Epithelial cell of proximal tubule (primary cell): ENCODE measurements at regions not wholly inside any gene's neighbourhood (a gene's known extent, or its start where the extent isn't known, plus 50 kb on each side); places are given as distances from the start of the nearest gene placed in this dataset.

ENCODE experiments used
- DNase-seq: peaks from one replicate; pipeline ENCODE4 v3.0.0-alpha.2; 2011; ENCODE audit warnings: low read depth
- H3K4me3 ChIP-seq: 2 replicates; pipeline ENCODE4 v1.5.1; 2011; ENCODE audit warnings: low read depth, mild to moderate bottlenecking, low read length
- TF ChIP-seq, protein P1 (sequence below): conservative IDR thresholded peaks from 2 replicates; pipeline ENCODE4 v1.5.1; 2012; ENCODE audit warnings: low read depth, mild to moderate bottlenecking, low read length

DNA sequence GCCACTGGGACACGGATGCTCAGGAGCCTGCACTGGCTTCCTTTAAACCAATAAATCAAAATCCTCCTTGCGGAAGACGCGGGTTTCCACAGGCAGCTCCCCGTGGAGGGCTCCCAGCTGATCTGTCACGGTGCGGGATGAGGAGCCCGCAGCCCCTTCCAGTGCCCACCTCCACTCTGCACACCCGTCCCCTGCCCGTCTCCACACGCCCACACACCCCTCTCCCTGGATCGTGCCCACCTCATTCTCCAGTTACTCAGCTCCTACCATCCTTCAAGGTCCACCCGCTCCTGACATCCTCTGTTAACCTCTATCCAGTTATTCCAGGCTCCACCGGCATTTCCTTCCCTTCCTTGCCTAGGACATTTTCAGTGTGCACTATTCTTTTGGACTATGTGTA lies 895.9 kb downstream of the TRIML1 start:
- TF ChIP-seq, protein P1, sequence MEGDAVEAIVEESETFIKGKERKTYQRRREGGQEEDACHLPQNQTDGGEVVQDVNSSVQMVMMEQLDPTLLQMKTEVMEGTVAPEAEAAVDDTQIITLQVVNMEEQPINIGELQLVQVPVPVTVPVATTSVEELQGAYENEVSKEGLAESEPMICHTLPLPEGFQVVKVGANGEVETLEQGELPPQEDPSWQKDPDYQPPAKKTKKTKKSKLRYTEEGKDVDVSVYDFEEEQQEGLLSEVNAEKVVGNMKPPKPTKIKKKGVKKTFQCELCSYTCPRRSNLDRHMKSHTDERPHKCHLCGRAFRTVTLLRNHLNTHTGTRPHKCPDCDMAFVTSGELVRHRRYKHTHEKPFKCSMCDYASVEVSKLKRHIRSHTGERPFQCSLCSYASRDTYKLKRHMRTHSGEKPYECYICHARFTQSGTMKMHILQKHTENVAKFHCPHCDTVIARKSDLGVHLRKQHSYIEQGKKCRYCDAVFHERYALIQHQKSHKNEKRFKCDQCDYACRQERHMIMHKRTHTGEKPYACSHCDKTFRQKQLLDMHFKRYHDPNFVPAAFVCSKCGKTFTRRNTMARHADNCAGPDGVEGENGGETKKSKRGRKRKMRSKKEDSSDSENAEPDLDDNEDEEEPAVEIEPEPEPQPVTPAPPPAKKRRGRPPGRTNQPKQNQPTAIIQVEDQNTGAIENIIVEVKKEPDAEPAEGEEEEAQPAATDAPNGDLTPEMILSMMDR, result no peak
- no peak overlapping the region for H3K4me3 ChIP-seq
- no peak for DNase-seq

DNA sequence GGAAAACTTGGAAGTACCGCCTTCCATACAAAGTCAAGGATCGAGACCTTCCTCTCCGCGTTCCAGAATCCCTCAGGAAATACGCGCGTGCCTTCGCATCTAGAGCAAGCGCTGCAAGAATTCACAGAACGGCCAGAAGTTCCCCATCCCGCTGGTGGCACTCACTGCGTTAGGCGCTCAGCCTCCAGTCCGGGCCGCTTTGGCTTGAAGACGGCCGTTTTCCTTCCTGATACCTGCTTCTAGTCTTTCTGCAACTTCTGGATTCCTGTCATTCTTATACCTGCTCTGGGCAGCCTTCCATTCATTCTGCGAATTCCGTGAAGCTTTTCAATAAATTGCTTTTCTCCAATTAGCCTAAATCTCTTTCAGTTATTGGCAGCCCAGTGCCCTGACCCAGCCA lies 896.4 kb downstream of the TRIML1 start:
- TF ChIP-seq, protein P1, result no peak
- DNase-seq, result no peak

DNA sequence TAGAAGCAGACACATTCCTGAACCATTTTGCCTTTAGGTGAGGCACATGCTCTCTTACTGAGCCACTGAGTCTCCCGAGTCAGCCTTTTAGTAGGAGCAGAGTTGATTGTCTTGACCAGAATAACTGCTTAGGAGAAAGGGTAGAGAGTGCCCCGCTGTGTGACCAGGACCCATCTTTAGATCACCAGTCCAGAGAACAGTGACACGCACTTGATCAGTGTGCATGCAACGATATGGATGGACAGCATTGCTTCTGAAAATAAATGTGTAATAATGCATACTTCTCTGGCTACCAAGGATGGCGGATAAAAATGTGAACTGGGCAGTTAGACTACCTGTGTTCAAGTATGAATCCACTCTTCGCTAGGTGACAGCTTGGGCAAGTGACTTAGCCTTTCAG lies 897.7 kb downstream of the TRIML1 start:
- TF ChIP-seq, protein P1, result no peak
- DNase-seq, result no peak
- H3K4me3 ChIP-seq, result no peak overlapping the region

More for the DNA sequence above, 896.4 kb downstream of the TRIML1 start:
- no peak overlapping the region for H3K4me3 ChIP-seq

DNA sequence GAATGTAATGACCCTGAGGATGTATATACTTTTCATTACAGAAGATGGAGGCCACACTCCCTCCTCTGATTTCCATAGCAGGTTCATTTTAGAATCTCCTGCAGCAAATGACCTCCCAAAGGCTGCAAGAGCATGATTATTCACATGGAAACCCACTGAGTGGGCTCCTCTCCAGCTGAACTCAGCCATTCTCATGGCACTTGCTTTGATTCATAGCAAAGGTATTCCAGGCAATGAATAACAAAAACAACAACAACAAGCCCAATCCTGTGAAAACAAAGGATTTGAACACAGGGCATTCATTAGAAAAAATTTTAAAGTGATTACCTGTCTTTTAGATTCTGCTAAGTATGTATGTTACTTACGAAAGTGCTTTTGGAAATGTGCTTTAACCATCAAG lies 894.0 kb upstream of the FRG1 start:
- TF ChIP-seq, protein P1, result no peak
- DNase-seq, result peak; percentile 59
- no peak overlapping the region for H3K4me3 ChIP-seq

DNA sequence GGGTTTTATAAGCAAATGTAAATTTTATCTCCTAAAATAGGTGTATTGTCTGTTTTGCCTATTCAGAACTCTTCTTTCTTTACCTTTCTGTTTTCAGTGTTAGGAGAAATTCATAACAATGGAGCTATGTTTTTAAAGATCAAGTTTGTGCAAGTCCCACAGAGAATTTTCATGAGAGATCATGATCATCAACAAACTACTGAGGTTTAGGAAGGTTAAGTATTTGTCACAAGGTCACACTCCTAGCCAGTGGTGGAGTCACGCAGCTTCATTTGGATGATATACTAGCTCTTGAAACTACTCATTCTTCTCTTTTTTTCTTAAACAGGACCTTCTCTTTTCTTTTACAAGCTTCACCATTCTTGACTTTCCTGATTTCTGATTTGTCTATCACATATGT lies 892.6 kb upstream of the FRG1 start:
- DNase-seq, result no peak
- no peak overlapping the region for H3K4me3 ChIP-seq
- TF ChIP-seq, protein P1, result no peak

DNA sequence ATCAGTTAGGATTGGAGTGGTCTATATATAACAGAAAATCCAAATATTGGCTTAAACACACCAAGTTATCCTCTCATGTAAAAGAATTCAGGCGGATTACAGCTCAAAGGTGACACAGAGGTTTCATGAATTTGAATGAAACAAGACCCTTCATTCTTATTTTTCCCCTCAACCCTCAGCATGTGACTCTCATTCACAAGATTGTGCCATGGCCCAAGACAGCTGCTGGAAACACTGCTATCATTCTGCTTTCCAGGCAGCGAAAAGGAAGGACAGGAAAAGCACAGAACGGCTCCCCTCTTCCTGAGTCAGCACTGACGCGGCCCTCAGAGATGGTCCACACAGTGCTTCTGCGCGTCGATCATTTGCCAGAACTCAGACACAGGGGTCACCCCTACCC lies 891.0 kb upstream of the FRG1 start:
- TF ChIP-seq, protein P1, result no peak
- no peak overlapping the region for H3K4me3 ChIP-seq
- no peak for DNase-seq

DNA sequence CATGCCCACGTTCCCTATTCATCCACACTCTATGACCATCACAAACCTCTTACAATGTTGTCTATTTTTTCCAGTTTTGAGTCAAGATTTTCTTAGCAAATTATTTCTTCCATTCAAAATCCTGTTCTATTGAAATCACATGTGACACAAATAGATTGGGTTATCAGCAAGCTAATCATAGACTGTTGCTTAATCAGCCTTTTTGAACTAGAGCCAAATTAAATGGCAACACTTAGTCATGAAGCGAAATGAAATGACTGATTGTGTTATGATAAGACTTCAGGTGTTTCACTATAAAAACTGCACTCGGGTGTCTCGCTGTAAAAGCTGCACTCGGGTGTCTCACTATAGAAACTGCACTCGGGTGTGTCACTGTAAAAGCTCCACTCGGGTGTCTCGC lies 890.0 kb upstream of the FRG1 start:
- TF ChIP-seq, protein P1, result no peak
- DNase-seq, result no peak
- peak overlapping the region; percentile 62 for H3K4me3 ChIP-seq
